ENCODE measurements at regions not wholly inside any gene's neighbourhood (a gene's known extent, or its start where the extent isn't known, plus 50 kb on each side); places are given as distances from the start of the nearest gene placed in this dataset.
"Not testable (repeated sequence)": the region's sequence is repeated elsewhere in the genome, so short reads cannot be mapped to it uniquely, and the experiment has no call there.

DNA sequence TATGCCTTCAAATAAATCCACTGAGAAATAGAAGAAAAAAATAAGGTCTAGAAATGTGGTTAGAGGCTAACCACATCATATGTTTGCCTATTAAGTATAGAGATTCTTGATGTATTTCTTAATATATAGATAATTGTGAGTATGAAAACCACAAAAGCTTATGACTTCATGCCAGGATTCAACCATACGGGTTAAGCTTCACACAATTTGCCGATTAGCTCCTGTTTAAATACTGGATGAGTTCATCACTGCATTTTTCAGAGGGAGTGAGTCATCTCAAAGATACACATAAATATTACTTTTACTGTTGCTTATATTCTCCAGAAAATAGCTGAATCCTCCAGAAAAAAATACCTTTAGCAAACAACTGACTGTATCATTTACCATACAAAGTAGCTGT is 79.6 kb downstream of the RPL10L start:
- no peak overlapping the region for H3K4me3 ChIP-seq (ENCODE audit: control insufficient read depth, low read depth, low read length)
- TF ChIP-seq CTCF (conservative IDR thresholded peaks at IDR 0.05; ENCODE audit: control insufficient read depth, insufficient read depth, low read depth, low read length), result no peak
- DNase-seq (ENCODE audit: low read depth), result peak; percentile 10

- not testable (repeated sequence) for DNase-seq (ENCODE audit: low read depth); H3K4me3 ChIP-seq (ENCODE audit: control insufficient read depth, low read depth, low read length)
These were observed 83.4 kb downstream of the RPL10L start for GRCh38 chr14:46568161-46568560.

DNA sequence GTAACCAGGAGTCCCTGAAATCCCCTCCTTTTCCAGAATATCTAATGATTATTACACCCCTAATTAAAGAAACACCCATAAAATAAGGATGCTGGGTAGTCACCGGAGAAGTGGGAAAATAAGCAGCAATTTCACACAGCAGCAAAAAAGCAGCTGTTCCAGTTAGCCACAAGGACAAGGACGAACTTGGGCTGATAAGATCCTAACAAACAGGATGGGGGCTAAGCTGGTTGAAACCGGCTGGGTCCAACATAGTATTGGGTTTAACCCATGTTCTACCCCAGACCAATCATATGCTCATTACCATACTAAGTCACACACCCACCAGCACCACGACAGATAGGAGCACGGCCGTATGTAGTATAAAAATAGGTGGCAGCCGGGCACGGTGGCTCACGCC is 100.7 kb downstream of the RPL10L start:
- no peak for TF ChIP-seq CTCF (conservative IDR thresholded peaks at IDR 0.05; ENCODE audit: control insufficient read depth, insufficient read depth, low read depth, low read length)
- no peak overlapping the region for H3K4me3 ChIP-seq (ENCODE audit: control insufficient read depth, low read depth, low read length)
- no peak for DNase-seq (ENCODE audit: low read depth)

DNA sequence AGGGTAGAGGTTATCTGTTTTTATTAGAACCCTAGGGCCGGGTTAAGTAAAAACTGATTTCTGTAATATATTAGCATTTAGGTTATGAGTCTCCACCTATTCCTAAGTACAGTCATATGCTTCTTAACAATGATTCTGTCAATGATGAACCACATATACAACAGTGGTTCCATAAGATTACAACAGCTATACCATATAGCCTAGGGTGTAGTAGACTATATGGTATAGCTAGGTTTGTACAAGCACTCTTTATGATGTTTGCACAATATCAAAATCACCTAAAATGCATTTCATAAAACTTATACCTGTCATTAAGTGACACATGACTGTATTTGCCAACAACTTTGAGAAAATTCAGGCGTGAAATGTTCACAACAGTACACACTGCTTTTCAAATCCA is 110.6 kb downstream of the RPL10L start:
- TF ChIP-seq CTCF (conservative IDR thresholded peaks at IDR 0.05; ENCODE audit: control insufficient read depth, insufficient read depth, low read depth, low read length), result no peak
- no peak for DNase-seq (ENCODE audit: low read depth)
- H3K4me3 ChIP-seq (ENCODE audit: control insufficient read depth, low read depth, low read length), result no peak overlapping the region

DNA sequence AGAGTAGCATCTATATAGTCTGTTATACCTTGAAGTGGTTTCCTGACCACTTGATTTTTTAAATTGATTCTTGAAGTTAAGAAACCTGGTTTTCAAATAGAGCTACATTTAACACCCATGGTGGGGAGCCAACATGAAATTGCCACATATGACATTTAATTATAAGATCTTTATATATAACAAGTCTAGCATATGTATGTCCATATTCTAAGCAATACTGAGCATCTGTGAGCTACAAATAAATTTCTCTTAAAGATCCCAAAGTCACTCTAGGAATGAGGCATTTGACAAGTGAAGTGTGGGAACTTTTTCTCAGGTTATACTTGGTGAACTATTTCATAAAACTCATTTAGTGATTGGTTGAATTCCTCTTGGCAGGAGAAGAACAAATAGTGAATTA is 132.5 kb downstream of the RPL10L start:
- DNase-seq (ENCODE audit: low read depth), result no peak
- TF ChIP-seq CTCF (conservative IDR thresholded peaks at IDR 0.05; ENCODE audit: control insufficient read depth, insufficient read depth, low read depth, low read length), result no peak
- H3K4me3 ChIP-seq (ENCODE audit: control insufficient read depth, low read depth, low read length), result no peak overlapping the region

- not testable (repeated sequence) for DNase-seq (ENCODE audit: low read depth)
These were observed 142.8 kb downstream of the RPL10L start for GRCh38 chr14:46508752-46509151.

DNA sequence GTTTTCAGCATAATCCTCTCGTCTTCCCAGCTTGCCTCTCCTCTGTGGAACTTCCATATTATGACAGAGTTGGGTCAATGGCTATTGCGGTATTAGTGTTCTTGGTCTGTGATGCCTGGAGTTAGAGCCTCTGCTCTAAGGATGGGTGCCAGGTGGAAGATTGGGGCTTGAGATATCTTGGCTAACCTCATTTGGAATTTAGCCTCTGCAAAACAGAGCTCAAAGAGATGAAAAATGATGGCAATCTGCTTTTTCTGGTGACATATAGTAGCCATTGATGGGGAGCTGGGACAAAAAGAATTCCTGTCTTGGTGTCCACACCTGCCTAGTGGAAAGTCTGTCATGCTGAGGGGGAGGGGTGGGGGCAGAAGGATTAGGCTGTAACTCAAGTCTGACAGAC is 152.1 kb downstream of the RPL10L start:
- DNase-seq (ENCODE audit: low read depth), result no peak
- no peak for TF ChIP-seq CTCF (conservative IDR thresholded peaks at IDR 0.05; ENCODE audit: control insufficient read depth, insufficient read depth, low read depth, low read length)
- no peak overlapping the region for H3K4me3 ChIP-seq (ENCODE audit: control insufficient read depth, low read depth, low read length)

More at GRCh38 chr14:46508752-46509151, 142.8 kb downstream of the RPL10L start:
- H3K4me3 ChIP-seq (ENCODE audit: control insufficient read depth, low read depth, low read length), result not testable (repeated sequence)

- DNase-seq (ENCODE audit: low read depth), result no peak
- TF ChIP-seq CTCF (conservative IDR thresholded peaks at IDR 0.05; ENCODE audit: control insufficient read depth, insufficient read depth, low read depth, low read length), result no peak
- H3K4me3 ChIP-seq (ENCODE audit: control insufficient read depth, low read depth, low read length), result no peak overlapping the region
These were observed 155.2 kb downstream of the RPL10L start for GRCh38 chr14:46496409-46496808.
